DMS79 treated with DMSO at 0.1 percent for 48 hours (cell line): ENCODE measurements at regions not wholly inside any gene's neighbourhood (a gene's known extent, or its start where the extent isn't known, plus 50 kb on each side); places are given as distances from the start of the nearest gene placed in this dataset.
"Not testable (repeated sequence)": the region's sequence is repeated elsewhere in the genome, so short reads cannot be mapped to it uniquely, and the experiment has no call there.

Experiments used
- DNase-seq: peaks from one replicate; lab custom pipeline; 2025; lab: John Stamatoyannopoulos, UW

DNA sequence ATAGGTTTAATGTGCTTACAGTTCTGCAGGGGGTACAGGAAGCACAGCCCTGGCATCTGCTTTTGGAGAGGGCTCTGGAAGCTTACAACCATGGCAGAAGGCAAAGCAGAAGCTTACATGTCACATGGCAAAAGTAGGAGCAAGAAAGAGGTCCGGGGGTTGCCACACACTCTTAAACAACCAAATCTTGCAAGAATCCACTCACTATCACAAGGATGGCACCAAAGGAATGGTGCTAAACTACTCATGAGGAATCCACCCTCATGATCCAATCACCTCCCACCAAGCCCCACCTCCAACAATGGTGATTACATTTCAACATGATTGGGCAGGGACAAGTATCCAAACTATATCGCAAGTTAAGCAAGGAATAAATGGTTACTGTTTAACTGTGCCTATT, 255.8 kb upstream of the AVPR1A start:
- no peak for DNase-seq

DNA sequence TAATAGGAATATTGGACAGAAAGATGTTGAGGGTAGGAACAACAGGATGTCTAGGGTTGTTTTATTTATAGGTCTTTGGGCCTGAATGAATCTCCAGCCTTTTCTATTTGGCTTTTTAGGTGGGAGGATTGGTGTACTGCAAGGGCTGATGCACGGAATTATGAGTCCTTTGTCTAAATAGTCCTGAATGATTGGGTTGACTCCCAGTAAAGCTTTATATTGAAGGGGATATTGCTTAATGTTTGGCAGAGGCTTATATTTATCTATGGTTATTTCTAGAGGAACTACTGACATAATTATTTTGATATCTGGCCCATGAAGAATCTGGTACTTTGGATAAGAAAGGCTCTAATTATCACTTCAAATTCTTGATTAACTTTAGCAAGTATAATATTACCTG, 253.6 kb upstream of the AVPR1A start:
- no peak for DNase-seq

DNA sequence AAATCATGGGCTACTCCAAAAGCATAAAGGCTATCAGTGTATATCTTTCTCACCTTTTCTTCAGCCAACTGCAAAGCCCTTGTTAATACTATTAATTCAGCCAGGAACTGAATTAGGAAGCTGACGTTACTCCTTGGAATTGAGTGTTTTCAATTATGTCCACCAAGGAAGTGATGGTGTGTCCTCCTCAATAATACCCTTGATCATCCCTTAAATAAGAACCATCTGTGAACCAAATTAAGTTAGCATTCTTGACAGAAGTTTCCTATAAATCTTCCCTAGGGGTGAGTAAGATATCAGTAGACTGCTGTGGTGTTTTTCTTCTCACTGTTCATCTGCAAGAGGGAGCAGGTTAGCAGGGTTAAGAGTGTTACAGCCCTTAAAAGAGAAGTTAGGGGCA, 252.3 kb upstream of the AVPR1A start:
- DNase-seq: no peak

DNA sequence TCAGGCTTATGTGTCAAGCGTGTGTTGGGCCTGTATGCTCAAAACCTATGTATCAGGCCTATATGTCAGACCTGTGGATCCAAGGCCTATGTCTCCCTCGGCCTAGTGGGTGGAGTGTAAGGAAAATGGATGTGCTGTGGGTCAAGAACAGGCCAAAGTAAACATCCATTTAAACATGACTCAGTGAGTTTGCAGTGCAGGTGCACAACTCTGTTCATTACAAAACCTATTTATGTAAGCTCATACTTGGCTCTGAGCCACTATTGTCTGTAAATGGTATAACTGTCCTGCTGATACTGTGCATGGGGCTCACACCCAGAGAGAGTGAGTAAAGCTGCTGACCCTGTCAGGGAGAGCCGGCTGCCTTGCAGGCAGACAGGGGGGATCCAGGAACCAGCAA, 249.7 kb upstream of the AVPR1A start:
- DNase-seq: no peak

DNA sequence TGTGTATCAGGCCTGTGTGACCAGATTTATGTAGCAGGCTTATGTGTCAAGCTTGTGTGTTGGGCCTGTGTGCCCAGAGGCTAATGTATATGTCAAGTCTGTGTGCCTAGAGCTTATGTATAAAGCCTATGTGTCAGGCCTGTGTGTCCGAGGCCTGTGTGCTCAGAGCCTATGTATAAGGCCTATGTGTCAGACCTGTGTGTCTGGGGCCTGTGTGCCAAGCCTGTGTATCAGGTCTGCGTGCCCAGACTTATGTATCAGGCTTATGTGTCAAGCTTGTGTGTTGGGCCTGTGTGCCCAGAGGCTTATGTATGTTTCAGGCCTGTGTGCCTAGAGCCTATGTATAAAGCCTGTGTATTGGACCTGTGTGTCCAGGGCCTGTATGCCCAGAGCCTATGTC, 249.3 kb upstream of the AVPR1A start:
- DNase-seq: no peak

DNA sequence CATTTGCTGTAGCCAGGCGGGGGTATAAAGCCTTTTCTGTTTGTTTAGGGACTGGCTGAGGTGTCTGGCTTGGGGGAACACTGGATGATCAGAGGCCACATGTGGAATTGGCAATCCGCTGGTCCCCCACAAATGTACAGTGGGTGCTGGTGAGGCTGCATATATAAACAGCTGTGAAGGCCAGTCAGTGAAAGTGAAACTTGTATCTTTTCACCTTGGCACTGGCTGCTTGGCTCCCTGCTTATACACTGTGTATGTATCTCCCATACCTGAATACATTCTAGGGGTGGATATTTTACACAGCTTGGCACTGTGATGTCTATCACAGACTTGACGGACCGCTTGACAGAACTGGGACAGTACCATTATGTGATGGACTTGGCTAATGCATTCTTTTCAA, 246.8 kb upstream of the AVPR1A start:
- no peak for DNase-seq

DNA sequence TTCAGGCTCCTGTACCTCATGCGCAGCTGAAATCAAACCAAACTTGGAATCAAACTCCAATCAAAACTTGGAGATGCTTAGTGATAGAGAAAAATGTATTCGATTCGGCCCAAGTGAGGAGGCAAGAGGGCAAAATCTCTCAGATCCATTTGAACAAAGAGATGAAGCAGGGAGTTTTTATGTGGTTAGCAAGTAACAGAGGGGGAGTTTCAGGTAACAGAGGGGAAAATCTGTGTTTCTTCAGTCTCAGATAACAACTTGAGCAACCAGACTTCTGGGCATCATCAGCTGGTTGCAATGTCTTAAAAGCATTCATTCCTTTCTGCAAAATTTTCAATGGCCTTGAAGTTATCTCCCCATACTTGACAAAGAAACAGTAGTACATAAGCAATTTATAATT, 245.1 kb upstream of the AVPR1A start:
- no peak for DNase-seq

DNA sequence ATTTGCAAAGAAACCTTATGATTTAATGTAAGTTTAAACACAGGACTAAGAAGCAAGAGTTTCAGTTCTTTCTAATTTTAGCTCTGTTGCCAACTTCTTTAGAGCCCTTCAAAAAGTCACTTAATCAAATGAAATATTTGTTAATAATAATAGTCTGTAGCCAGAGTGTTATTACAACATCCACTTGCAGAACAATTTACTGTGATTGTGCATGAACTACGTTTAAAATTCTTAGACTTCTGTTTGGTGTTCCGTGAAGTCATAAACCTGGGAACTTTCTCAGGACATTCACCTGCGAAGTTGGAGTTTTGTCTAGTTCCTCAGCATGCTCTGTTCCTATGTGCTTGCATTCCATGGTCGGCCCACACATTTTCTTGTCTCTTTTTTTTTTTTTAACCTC, 244.0 kb upstream of the AVPR1A start:
- DNase-seq: no peak

DNA sequence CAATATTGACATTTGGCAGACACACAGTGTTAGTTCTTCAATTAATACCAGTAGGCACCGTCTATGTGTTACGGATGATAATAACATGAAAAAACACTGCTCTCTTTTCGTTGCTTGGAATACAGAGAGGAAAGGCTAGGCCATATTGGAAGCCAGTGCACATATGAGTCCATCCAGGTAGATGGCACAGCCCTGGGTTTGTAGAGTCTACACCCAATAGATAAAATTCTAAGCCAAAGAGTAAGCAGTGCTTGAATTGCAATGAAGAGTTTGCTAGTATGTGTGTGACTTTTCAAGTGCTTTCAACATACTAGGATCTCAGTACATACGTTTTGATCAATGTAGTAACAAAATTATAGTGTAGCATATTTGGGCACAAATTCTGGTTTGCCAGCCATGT, 243.3 kb upstream of the AVPR1A start:
- DNase-seq: no peak

DNA sequence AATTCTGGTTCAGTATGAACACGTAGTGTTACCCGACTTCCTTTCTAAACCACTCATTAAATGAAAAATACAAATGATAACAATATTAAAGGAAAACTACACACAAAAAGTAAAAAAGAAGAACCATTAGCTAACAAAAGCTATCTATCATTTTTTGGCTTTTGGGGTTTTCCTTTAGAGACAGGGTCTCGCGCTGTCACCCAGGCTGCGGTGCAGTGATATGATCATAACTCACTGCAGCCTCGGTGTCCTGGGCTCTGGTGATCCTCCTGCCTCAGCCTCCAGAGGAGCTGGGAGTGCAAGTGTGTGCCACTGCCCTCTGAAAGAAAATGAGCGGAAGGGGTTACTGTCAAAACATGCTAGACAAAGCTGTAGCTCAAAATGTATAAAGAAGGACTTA, 238.2 kb upstream of the AVPR1A start:
- no peak for DNase-seq

DNA sequence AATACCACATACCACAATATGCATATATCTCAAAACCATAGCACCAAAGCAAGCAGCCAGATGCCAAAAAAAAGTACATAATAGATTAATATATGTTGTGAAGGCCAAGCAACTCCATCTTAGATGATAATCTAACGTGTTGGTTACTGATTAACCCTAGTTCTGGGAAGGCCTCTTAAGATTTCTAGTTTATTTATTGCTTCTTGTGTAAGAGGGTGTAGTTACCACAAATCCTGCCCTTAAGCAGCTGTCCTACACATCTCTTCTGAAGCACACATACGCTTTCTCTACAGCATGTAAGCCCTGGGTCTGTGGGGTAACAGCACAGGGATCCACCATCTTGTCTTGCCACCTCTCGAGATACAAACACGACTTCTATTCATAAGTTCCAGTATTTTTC, 236.8 kb upstream of the AVPR1A start:
- no peak for DNase-seq

DNA sequence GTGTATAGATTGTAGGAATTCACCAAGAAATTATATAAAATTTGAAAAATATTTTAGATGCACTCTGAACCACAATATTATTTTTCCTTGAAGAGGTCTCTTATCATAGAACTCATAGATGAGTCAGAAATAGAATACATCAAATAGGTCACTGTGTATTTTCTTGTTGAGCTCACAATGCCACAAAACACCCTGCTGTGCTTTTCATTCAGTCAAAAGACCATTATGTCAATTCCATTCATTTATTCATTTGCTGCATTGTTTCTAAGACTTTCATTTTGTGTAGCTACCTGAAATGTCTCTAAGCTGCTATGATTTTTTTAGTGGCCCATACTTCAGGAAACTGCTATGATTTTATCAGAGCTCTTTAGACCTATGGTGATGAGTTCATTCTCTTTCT, 231.9 kb upstream of the AVPR1A start:
- DNase-seq: no peak

DNA sequence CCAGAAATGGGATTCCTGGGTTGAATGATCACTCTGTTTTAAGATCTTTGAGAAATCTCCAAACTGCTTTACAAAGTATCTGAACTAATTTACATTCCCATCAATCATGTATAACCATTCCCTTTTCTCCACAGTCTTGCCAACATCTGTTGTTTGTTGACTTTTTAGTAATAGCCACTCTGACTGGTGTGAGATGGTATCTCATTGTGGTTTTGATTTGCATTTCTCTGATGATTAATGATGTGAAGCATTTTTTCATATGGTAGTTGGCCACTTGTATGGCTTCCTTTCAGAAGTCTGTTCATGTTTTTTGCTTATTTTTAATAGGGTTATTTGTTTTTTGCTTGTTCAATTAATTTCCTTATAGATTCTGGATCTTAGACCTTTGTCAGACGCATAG, 211.8 kb upstream of the AVPR1A start:
- no peak for DNase-seq

DNA sequence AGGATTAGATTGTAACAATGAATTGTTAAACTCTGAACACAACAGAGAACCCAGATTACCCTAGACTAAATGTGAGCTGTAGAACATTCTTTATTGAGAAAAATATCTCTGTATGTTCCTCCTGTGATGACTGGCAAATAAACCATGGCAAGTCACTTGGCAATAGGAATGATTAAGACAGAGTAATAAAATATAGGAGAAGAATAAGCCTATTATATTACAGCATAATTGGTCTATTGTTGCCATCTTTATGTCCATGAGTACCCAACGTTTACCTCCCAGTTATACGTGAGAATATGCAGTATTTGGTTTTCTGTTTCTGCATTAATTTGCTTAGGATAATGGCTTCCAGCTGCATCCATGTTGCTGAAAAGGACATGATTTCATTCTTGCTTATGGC, 211.2 kb upstream of the AVPR1A start:
- no peak for DNase-seq

DNA sequence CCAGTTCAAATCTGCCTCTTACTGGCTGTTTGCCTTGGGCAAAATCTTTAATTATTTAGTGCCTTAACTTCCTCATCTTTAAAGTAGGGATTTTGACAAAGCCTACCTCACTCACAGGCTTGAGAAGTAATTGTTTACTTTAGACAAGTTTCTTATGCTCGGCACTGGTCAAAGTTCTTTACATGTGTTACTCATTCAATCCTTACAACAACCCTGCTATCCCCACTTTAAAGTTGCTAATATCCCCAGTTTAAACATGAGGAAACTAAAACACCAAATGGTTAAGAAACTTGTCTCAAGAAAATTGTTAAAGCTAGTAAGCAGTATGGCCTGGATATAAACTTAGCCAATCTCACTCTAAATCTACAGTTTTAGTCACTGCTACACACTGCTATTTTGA, 204.0 kb upstream of the AVPR1A start:
- no peak for DNase-seq

DNA sequence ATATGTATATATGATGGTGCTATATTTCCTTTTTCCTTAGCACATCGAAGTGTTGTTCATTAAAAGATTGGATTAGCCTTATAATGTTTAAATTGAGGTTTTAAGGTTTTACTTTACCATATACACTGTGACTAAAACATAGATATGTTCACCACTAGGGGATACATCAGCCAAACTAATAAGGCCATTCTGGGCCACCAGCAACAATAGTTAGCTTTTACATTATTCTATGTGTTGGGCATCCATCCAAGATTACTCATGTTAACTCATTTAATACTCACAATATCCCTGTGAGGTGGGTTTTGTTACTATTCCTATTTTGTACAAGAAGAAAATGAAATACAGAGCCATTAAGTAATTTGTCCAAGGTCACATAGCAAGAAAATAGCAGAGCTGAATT, 202.6 kb upstream of the AVPR1A start:
- no peak for DNase-seq

DNA sequence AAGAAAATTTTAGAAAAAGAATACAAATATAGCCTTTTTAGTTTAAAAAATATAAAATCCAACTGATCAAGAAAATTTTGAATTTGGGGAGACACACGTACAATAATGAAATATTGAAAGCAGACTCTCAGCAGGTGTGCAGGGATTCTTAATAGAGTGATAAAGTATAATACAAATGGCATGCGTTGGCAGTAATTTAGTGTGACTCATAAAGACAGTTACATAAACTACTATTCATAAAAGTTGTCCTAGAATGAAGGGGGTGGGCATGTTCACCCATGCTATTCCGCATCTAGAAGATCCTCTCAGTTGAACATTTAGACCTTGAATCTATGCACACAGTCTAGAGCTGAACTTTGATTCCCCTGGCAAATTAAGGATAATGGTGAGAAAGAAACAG, 200.4 kb upstream of the AVPR1A start:
- no peak for DNase-seq

DNA sequence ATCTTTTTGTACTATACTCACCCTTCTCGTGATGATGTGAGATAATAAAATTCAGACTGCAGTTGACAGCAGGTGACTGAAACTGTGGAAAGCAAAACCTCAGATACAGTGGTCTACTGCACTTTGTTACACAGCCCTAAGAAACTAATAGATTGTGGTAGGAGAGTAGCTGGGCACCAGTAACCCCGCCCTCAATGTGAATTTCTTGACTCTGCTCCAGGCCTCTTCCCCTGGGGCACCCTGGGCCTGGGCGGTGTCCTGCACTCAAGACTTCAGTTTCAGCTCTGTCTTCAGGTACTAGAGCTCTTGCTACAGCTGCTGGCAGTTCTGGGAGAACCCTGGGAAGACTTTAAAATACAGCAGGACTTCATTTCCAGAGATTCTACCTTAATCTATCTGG, 197.6 kb upstream of the AVPR1A start:
- DNase-seq: no peak

DNA sequence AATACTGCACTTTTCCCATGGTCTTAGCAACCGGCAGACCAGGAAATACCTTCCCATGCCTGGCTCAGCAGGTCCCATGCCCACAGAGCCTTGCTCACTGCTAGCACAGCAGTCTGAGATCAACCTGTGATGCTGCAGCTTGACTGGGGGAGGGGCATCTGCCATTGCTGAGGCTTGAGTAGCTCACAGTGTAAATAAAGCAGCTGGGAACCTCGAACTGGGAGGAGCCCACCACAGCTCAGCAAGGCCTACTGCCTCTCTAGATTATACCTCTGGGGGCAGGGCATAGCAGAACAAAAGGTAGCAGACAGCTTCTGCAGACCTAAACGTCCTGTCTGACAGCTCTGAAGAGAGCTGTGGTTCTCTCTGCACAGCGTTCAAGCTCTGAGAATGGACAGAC, 186.2 kb upstream of the AVPR1A start:
- not testable (repeated sequence) for DNase-seq

DNA sequence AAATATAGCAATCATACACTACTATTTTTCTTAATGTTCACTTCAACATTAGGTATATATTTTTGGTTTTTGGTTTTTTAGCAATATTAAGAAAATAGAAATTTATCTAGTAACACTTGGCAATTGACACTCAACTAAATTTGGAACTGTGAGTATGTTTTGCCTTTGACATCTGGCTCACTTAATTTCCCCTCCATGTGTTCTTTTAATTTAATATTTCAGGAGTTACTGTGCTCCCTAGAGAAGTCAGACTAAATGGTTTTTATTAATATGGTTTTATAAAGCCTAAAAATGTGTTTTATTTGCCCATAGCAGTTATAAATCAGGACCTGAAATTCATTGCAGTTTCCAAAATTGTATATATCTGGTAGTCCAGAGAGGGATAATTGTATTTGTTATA, 175.3 kb upstream of the AVPR1A start:
- no peak for DNase-seq

DNA sequence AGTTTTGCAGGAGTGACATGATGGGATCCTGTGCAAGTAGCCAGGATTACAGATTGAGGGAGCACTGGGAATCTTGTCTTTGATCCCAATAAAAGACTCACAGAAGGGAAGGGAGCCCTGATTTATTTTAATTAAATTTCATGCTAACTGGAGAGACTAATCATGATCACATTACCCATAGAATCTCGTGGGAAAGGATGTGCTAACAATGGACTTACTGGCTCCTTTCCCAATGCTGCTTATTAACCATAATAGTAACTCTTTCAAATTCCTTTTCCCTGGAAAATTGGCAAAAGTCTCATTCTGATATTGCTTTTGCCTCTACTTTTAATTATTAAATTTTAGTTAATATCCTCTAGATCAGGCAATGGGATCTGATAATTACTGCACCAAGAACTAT, 174.8 kb upstream of the AVPR1A start:
- no peak for DNase-seq

DNA sequence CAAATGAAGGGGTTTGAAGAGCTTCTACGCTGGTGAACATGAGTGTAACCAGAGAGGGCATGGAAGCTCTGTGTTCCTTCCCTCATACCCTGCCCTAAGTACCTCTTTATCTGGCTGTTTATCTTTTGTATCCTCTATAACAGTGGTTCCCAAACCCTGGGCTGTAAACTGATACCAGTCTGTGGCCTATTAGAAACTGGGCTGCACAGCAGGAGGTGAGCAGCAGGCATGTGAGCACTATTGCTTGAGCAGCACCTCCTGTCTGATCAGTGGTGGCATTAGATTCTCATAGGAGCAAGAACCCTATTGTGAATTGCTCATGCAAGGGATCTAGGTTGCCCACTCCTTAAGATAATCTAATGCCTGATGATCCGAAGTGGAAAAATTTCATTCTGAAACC, 172.9 kb upstream of the AVPR1A start:
- no peak for DNase-seq

DNA sequence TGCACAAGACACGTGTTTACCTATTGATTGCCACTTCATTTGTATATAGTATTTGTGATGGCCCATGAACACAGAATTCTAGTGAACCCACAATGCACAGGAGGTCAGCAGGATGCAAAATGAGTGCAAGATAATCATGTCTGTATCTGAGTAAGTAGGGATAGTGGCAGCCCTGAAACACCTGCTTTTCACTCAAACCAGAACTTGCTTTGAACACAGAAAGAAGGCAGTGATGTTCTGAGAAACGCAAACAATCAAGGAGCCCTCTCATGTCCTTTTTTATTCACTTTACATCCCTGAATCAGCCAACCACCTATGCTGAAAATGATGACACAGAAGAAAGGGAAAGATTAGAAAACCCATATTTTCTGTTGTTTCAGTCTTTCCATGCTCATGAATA, 170.4 kb upstream of the AVPR1A start:
- DNase-seq: no peak

DNA sequence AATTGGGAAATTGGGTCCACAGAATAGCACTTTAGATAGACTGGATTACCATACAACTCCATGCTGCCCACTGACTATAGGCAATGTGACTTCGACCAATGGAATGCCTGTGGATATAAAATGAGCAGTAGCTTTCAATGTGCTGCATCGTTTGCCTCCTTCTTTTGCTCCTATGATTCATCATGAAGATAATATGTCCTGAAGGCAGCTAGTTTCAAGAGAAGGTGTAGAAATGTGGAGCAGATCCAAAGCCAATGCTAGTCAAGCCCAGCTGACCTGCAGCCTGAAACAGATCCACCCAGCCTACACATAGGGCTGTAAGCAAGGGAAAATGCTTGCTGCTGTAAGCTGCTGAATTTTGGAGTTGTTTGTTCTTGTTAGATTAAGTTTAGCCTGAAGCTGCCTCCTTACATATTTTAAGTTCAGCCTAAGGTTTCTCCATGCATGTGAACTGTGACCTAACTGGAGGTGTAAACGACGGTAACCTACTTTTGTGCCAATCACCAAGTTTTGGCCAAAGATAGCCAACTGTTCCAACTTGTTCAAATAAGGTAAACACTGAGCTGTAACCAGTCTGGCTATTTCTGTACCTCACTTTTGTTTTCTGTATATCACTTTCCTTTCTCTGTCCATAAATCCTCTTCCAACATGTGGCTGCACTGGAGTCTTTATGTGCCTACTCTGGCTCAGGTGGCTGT, 169.1 kb upstream of the AVPR1A start:
- no peak for DNase-seq

DNA sequence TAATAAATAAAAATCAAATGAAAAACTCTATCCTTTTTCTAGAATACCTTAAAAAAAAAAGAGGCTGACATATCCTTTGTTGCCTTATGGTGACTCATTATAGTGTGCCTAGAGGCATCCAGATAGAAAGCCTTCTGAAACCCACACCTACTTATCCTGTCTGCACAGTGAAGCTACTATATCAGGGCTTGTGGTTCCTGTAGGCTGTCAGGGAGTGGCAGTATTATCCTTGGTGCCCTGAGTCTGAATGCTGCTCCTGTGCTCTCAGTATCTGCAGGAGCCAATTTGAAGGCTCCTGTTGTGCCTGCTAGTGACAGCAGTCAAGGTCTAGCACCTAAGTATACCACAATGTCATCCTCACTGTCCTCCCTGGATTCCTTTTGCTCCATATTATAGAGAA, 168.4 kb upstream of the AVPR1A start:
- DNase-seq: no peak
